Suprapubic skin (tissue), 4 donors: ENCODE measurements at regions not wholly inside any gene's neighbourhood (a gene's known extent, or its start where the extent isn't known, plus 50 kb on each side); places are given as distances from the start of the nearest gene placed in this dataset.

Experiments
- POLR2A ChIP-seq, 2 donors: fragments of 450-650 bp; IDR thresholded peaks; one replicate each; pipeline ENCODE4 v1.6.1; 2017; ENCODE audit warnings: antibody characterized with exemption in 2 of 2, mild to moderate bottlenecking in 2 of 2, moderate library complexity in 2 of 2
- POLR2AphosphoS5 ChIP-seq, 3 donors: sonication (generic); formaldehyde crosslinking; IDR thresholded peaks; one replicate each; pipeline ENCODE4 v1.6.1; 2017; ENCODE audit warnings: antibody characterized with exemption in 3 of 3
- TF ChIP-seq, protein P1 (sequence below), 2 donors: fragments of 200-600 bp in 1 of 2; fragments of 450-650 bp in 1 of 2; sonication (generic) in 1 of 2; IDR thresholded peaks; one replicate each; pipeline ENCODE4 v1.5.1; 2016 to 2019; ENCODE audit warnings: antibody characterized with exemption in 2 of 2, mild to moderate bottlenecking in 1 of 2, moderate library complexity in 1 of 2

DNA sequence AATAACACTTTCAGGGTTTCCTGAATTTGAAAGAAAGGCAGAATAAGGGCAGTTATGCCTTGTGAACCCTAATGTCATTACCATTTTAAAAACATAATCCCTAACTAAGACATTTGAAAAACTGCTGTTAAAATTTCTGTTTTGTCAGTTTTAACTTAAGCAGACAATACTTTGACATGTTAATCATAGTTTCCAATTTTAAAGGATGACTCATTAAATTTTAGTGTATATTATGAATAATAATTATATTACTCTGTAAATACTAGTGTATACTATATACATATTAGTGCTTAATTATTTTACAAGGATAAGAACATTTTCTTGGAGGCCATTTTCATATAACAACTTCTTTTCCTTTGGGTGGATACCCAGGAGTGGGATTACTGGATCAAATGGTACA, 553.1 kb upstream of the BCHE start:
- TF ChIP-seq POLR2A (IDR thresholded peaks at IDR 0.05) (no peak), POLR2AphosphoS5 (IDR thresholded peaks at IDR 0.05) (no peak)
- TF ChIP-seq, protein P1, sequence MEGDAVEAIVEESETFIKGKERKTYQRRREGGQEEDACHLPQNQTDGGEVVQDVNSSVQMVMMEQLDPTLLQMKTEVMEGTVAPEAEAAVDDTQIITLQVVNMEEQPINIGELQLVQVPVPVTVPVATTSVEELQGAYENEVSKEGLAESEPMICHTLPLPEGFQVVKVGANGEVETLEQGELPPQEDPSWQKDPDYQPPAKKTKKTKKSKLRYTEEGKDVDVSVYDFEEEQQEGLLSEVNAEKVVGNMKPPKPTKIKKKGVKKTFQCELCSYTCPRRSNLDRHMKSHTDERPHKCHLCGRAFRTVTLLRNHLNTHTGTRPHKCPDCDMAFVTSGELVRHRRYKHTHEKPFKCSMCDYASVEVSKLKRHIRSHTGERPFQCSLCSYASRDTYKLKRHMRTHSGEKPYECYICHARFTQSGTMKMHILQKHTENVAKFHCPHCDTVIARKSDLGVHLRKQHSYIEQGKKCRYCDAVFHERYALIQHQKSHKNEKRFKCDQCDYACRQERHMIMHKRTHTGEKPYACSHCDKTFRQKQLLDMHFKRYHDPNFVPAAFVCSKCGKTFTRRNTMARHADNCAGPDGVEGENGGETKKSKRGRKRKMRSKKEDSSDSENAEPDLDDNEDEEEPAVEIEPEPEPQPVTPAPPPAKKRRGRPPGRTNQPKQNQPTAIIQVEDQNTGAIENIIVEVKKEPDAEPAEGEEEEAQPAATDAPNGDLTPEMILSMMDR (IDR thresholded peaks at IDR 0.05) = no peak
